Calu3 (cell line): ENCODE measurements at regions not wholly inside any gene's neighbourhood (a gene's known extent, or its start where the extent isn't known, plus 50 kb on each side); places are given as distances from the start of the nearest gene placed in this dataset.

Source experiments
- BruUV-seq: library from RNA; stranded (reverse); fragments of 400-500 nt; replicated peaks from 2 replicates; lab custom pipeline; 2021; lab: Mats Ljungman, UMichigan
- CTCF ChIA-PET: fragments of 300-600 bp; sonication (Branson Sonifier 250); formaldehyde crosslinking; loops from one replicate; lab custom pipeline; 2022; ENCODE audit warnings: antibody characterized with exemption; lab: Charles Lee
- DNase-seq: peaks from one replicate; pipeline ENCODE4 v3.0.0; 2022
- H3K27ac Mint-ChIP-seq: one replicate; pipeline ENCODE4 v1.8.0; 2022; ENCODE audit warnings: mixed read lengths; ENCODE audit not compliant: unreplicated experiment
- H3K27me3 Mint-ChIP-seq: one replicate; pipeline ENCODE4 v1.8.0; 2022; ENCODE audit warnings: mixed read lengths; ENCODE audit not compliant: unreplicated experiment
- H3K36me3 Mint-ChIP-seq: one replicate; pipeline ENCODE4 v1.8.0; 2022; ENCODE audit warnings: mild to moderate bottlenecking, moderate library complexity, mixed read lengths; ENCODE audit not compliant: insufficient read depth, unreplicated experiment
- H3K4me1 Mint-ChIP-seq: one replicate; pipeline ENCODE4 v1.8.0; 2022; ENCODE audit warnings: mild to moderate bottlenecking, low read depth, mixed read lengths; ENCODE audit not compliant: unreplicated experiment
- H3K4me3 Mint-ChIP-seq: one replicate; pipeline ENCODE4 v1.8.0; 2022; ENCODE audit warnings: mild to moderate bottlenecking, low read depth, moderate library complexity, mixed read lengths; ENCODE audit not compliant: unreplicated experiment
- H3K9me3 Mint-ChIP-seq: one replicate; pipeline ENCODE4 v1.8.0; 2022; ENCODE audit warnings: low read depth, mixed read lengths; ENCODE audit not compliant: unreplicated experiment
- CTCF ChIP-seq: fragments of 200-600 bp; IDR thresholded peaks from one replicate; pipeline ENCODE4 v1.8.0; 2022; ENCODE audit warnings: antibody characterized with exemption; ENCODE audit not compliant: unreplicated experiment
- intact Hi-C: fragments of 100-400 bp; cut with micrococcal nuclease; formaldehyde crosslinking; loops from one replicate; pipeline ENCODE4 v1.10.0; 2022; ENCODE audit not compliant: unreplicated experiment

- peaks cover 19% of the 10 kb centered on the region for H3K9me3 Mint-ChIP-seq
- H3K36me3 Mint-ChIP-seq, result no peaks in the 10 kb centered on the region
- CTCF ChIA-PET, result no interaction called here
- no peak overlapping the region for H3K27ac Mint-ChIP-seq
- TF ChIP-seq CTCF, result no peak
- intact Hi-C loops, result no loop called here
- H3K27me3 Mint-ChIP-seq, result no peaks in the 10 kb centered on the region
- BruUV-seq, result no TSS peak
- no peak for DNase-seq
- H3K4me1 Mint-ChIP-seq, result no peaks in the 10 kb centered on the region
- no peak overlapping the region for H3K4me3 Mint-ChIP-seq
These were observed 206.5 kb downstream of the SOX11 start for GRCh38 chr2:5898667-5899066.

GRCh38 chr2:5905661-5906060, 213.5 kb downstream of the SOX11 start:
- no TSS peak for BruUV-seq
- Mint-ChIP-seq H3K4me3 (no peak overlapping the region), H3K27me3 (no peaks in the 10 kb centered on the region), H3K27ac (no peak overlapping the region), H3K4me1 (no peaks in the 10 kb centered on the region), H3K36me3 (no peaks in the 10 kb centered on the region), H3K9me3 (peaks cover 11% of the 10 kb centered on the region)
- CTCF ChIA-PET, result no interaction called here
- TF ChIP-seq CTCF, result no peak
- intact Hi-C loops, result no loop called here
- no peak for DNase-seq

GRCh38 chr2:5908071-5908470, 215.9 kb downstream of the SOX11 start:
- DNase-seq, result no peak
- no peaks in the 10 kb centered on the region for H3K4me1 Mint-ChIP-seq
- TF ChIP-seq CTCF, result no peak
- intact Hi-C loops, result no loop called here
- no peak overlapping the region for H3K27ac Mint-ChIP-seq
- no TSS peak for BruUV-seq
- no peak overlapping the region for H3K4me3 Mint-ChIP-seq
- no peaks in the 10 kb centered on the region for H3K27me3 Mint-ChIP-seq
- peaks cover 11% of the 10 kb centered on the region for H3K9me3 Mint-ChIP-seq
- CTCF ChIA-PET, result no interaction called here
- H3K36me3 Mint-ChIP-seq, result no peaks in the 10 kb centered on the region

GRCh38 chr2:5911718-5912117, 219.5 kb downstream of the SOX11 start:
- Mint-ChIP-seq H3K9me3 (peaks cover 11% of the 10 kb centered on the region), H3K4me3 (no peak overlapping the region), H3K27ac (no peak overlapping the region), H3K27me3 (no peaks in the 10 kb centered on the region), H3K4me1 (no peaks in the 10 kb centered on the region), H3K36me3 (no peaks in the 10 kb centered on the region)
- BruUV-seq, result no TSS peak
- CTCF ChIA-PET, result no interaction called here
- TF ChIP-seq CTCF, result no peak
- no peak for DNase-seq
- intact Hi-C loops, result no loop called here
